ENCODE measurements at regions not wholly inside any gene's neighbourhood (a gene's known extent, or its start where the extent isn't known, plus 50 kb on each side); places are given as distances from the start of the nearest gene placed in this dataset.

GRCh38 chr1:244914761-244915160 is 50.4 kb upstream of the HNRNPU start:
- ChIA-PET CTCF (no interaction called here), POLR2A (interaction anchor here (0.6 kb wide), 1 partner anchor 52 kb away, joined by 3 read pairs; no protein-coding TSS in a partner anchor)
- no peak for DNase-seq (ENCODE audit: extremely low spot score)
- TF ChIP-seq LEF1 (IDR thresholded peaks at IDR 0.05; ENCODE audit: borderline replicate concordance) = no peak
- TF ChIP-seq ARNT (IDR thresholded peaks at IDR 0.05) = no peak
- no peak for TF ChIP-seq NFRKB (IDR thresholded peaks at IDR 0.05)
- TF ChIP-seq FOXA1 (IDR thresholded peaks at IDR 0.05) = no peak
- TF ChIP-seq L3MBTL2 (conservative IDR thresholded peaks at IDR 0.05) = no peak
- no peak for TF ChIP-seq HDGF (IDR thresholded peaks at IDR 0.05; ENCODE audit: borderline replicate concordance)
- TF ChIP-seq FOXK2 (IDR thresholded peaks at IDR 0.05) = no peak

All from HEK293T (cell line).